Epithelial cell of prostate (primary cell): ENCODE measurements at regions not wholly inside any gene's neighbourhood (a gene's known extent, or its start where the extent isn't known, plus 50 kb on each side); places are given as distances from the start of the nearest gene placed in this dataset.
"Not testable (repeated sequence)": the region's sequence is repeated elsewhere in the genome, so short reads cannot be mapped to it uniquely, and the experiment has no call there.

Experiments
- DNase-seq: peaks from one replicate; pipeline ENCODE4 v3.0.0-alpha.2; 2011; ENCODE audit warnings: low read depth, low spot score
- H3K27ac ChIP-seq: fragments of 450-650 bp; 2 replicates; pipeline ENCODE4 v1.5.1; 2017; ENCODE audit warnings: mild to moderate bottlenecking

DNA sequence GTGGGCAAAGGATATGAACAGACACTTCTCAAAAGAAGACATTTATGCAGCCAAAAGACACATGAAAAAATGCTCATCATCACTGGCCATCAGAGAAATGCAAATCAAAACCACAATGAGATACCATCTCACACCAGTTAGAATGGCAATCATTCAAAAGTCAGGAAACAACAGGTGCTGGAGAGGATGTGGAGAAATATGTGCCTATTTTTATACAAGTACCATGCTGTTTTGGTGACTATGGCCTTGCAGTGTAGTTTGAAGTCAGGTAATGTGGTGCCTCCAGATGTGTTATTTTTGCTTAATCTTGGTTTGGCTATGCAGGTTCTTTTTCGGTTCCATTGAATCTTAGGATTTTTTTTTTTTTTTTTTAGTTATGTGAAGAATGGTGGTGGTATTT lies 387.7 kb upstream of the ST8SIA4 start:
- H3K27ac ChIP-seq, DNase-seq: not testable (repeated sequence)

DNA sequence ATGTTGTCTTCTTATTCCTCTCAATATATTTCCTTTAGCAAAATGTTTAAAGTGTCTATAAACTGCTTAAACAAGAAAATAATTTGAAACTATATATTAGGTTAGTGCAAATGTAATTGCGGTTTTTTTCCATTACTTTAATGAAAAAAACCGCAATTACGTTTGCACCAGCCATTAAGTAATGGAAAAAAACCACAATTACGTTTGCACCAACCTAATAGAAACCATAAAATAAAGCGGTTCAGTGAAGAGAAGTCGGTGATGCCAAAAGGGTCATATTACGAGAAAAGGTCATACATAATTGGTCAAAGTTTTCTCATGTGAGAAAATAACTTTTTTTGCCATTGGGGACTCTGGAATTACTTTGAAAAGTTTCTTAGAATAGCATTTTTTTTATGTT lies 385.6 kb upstream of the ST8SIA4 start:
- no peak for DNase-seq

DNA sequence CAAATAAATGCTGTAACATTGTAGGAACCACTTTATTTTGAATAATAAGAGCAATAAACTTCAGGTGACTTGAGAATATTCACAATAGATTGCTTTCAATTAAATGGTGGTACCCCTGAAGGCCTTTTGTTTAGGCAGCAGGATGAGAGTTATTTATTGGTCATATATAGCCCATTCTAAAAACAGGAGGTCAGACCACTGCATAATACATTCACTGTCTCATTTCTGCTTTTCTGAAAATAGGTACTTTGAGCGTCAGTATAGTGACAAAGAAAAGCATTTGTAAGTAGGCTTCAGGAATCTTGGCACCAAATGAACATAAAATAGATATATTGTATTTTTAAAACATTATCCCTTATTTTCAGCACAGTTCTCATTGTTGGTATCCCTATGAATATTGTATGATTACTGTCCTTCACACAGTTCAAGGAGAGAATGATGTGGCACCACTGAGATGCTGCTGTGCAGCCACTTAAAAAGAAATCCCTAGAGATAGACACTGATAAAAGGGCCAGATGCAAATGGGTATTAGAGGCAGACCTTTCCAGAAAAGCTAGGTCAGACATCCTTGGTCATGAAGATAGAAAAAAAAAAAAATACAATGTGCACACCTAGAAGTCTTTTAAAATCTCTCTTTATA lies 381.8 kb upstream of the ST8SIA4 start:
- H3K27ac ChIP-seq, result no peak overlapping the region
- no peak for DNase-seq

More for the DNA sequence above, 385.6 kb upstream of the ST8SIA4 start:
- no peak overlapping the region for H3K27ac ChIP-seq

DNA sequence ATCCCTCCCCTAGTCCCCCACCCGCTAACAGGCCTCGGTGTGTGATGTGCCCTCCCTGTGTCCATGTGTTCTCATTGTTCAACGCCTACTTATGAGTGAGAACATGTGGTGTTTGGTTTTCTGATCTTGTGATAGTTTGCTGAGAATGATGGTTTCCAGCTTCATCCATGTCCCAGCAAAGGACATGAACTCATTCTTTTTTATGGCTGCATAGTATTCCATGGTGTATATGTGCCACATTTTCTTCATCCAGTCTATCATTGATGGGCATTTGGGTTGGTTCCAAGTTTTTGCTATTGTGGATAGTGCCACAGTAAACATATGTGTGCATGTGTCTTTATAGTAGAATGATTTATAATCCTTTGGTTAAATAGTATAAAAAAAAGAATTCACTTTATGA lies 380.9 kb upstream of the ST8SIA4 start:
- DNase-seq, H3K27ac ChIP-seq: not testable (repeated sequence)

DNA sequence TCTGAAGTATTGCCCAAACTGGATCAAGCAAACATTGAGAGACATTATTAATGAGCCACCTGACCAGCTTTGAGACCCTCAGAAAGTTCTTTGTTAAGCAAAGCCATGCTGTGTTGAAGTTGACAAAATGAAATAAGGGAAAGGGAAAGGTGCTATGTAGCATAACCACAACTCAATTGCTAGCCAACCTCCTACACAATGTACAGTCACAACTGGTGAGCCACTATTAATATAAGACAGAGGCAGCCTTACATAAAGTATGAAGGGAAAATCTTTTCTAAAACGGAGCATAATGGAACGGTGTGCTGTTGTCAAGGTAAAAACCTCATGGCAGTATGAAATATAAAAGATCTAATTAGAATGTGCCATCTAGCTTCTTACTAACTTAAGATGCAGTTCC lies 375.8 kb upstream of the ST8SIA4 start:
- H3K27ac ChIP-seq, result no peak overlapping the region
- no peak for DNase-seq

DNA sequence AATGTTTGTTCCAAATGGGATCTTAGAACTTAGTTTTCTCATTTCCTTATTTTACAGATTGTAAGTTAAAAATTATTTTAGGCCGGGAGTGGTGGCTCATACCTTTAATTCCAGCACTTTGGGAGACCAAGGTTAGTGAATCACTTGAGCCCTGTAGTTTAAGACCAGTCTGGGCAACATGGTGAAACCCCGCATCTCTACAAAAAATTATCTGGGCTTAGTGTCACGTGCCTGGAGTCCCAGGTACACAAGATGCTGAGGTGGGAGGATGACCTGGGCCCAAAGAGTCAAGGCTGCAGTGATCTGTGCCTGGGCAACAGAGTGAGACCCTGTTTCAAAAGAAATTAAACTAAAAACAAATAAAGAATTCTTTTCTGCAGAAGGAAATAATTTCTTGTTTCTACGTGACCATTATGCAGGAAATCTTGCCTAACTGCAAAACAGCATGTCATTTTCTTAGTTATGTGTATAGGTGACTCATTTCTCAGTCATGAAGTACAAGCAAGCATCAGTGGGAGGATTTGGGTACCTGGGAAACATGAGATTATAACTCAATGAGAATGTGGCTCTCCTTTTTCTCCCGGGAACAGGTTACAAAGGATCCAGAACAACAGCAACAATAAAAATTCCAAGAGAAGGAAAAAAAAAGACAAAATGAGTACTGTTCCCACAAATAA lies 375.1 kb upstream of the ST8SIA4 start:
- DNase-seq, result peak; percentile 46
- no peak overlapping the region for H3K27ac ChIP-seq

DNA sequence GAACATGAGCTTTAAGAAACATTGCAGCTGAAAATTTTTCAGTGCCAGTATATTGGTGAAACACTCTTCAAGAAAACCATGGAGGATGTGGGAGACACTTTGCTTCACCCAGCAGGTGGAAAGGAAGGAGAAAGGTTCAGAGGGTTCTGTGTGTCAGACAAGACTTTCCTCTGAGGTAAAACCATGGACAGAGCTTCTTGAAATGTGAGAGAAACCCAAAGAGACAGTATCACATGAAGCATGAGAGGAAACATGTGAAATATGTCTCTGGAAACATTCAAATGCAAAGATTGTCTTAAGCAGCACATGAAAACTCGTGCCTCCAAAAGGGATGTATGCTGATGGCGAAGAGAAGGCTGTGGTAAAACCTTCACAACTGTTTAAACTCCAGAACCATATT lies 368.9 kb upstream of the ST8SIA4 start:
- DNase-seq, result no peak
- H3K27ac ChIP-seq, result no peak overlapping the region

DNA sequence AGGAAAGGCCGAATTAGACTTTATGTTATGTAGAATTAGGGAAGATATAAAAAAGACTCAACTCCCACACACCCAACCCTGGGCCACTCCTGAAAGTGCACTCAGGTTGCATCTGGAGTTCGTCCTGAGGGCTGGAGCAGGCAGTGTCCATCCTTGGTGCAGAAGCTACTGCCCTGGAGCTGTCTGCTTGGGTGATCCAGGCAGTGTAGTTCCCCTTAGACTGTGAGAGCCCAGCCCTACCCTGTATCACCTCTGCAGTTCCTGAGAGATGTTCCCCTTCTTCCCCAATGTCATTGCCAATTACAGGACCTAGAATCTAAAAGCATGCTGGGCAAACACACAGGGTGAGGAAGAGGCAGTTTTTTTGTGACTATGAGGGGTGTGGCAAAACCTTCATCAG lies 368.3 kb upstream of the ST8SIA4 start:
- no peak for DNase-seq
- no peak overlapping the region for H3K27ac ChIP-seq

DNA sequence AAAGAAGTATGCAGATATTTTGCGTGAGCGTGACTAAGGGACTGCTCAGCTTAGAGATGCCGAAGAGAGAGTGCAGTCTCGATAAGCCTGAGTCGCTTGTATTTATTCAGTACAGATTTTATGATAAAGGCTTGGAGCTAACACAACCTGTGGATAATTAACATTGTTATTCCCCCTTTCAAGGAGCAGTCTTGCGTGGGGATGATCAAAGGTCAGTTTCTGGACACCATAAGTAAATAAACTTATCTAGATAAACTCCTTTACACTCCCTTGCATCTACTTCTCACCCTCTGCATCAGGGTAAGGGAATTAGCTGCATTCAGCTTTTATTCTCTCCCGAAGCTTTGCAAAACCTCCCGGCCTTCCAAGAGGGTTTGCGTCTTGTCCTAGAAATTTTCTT lies 357.8 kb upstream of the ST8SIA4 start:
- DNase-seq, result no peak
- no peak overlapping the region for H3K27ac ChIP-seq

DNA sequence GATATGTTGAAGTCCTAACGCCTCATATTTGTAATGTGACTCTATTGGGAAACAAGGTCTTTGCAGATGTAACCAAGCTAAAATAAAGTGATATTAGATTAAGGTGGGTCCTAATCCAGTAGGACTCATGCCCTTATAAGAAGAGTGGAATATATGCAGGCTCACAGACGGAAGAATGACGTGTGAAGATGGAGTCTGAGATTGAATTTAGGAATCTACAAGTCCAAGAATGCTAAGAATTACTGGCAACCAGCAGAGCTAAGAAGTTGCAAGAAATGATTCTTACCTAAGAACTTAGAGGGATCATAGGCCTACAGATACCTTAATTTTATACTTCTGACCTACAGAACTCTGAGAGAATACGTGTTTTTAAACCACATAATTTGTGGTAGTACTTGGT lies 350.0 kb upstream of the ST8SIA4 start:
- DNase-seq, result no peak
- H3K27ac ChIP-seq, result no peak overlapping the region

DNA sequence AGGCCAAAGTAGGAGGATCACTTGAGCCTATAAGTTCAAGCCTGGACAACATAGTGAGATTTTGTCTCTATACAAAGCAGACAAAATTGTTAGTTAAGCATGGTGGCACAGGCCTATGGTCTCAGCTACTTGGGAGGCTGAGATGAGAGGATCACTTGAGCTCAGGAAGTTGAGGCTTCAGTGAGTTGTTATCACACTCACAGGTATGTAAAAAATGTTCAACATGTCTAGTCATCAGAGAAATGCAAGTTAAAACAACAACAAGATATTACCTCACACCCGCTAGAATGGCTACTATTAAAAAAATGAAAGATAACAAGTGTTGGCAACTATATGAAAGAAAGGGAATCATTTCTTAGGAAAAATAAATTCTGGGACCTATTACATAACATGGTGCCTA lies 341.5 kb upstream of the ST8SIA4 start:
- DNase-seq, result no peak
- H3K27ac ChIP-seq, result no peak overlapping the region

DNA sequence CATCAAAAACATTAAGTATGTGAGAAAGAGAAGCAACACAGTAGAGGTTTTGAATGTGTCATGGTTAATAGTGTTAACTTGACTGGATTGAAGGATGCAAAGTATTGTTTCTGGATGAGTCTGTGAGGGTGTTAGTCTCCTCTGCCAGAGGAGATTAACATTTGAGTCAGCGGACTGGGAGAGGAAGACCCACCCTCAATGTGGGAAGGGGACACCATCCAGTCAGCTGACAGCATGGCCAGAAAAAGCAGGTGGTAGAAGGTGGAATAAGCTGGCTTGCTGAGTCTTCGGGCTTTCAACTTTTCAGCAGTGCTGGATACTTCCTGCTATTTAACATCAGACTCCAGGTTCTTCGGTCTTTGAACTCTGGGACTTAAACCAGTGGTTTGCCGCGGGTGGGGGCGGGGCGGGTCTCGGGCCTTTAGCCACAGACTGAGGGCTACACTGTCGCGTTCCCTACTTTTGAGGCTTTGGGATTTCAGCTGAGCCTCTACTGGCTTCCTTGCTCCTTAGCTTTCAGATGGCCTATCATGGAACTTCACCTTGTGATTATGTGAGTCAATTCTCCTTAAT lies 309.9 kb upstream of the ST8SIA4 start:
- DNase-seq, result no peak
- no peak overlapping the region for H3K27ac ChIP-seq

DNA sequence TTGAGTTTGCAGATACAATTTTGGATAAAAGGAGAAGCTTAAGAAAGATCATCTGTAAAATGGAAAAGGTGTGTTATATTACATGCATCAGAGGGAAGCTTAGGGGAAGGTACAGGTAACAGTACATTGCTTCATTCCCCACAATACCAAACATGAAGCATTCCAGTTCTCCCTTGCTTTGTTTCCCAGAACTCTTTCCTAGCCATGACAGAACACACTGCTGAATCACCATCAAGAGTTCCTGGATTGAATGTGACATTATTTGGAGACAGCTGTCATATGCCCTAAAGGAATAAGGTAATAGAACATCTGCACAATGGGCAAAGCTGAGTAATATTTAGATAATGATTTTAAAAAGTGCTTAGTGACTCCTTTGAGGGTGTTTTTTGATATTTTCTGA lies 303.5 kb upstream of the ST8SIA4 start:
- no peak overlapping the region for H3K27ac ChIP-seq
- no peak for DNase-seq

DNA sequence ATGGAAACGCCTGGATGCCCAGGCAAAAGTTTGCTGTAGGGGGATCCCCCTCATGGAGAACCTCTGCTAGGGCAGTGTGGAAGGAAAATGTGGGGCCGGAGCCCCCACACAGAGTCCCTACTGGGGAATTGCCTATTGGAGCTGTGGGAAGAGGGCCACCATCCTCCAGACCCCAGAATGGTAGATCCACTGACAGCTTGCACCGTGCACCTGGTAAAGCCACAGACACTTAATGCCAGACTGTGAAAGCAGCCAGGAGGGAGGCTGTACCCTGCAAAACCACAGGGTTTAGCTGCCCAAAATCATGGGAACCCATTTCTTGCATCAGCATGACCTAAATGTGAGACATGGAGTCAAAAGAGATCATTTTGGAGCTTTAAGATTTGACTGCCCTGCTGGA lies 302.0 kb upstream of the ST8SIA4 start:
- DNase-seq, H3K27ac ChIP-seq: not testable (repeated sequence)

DNA sequence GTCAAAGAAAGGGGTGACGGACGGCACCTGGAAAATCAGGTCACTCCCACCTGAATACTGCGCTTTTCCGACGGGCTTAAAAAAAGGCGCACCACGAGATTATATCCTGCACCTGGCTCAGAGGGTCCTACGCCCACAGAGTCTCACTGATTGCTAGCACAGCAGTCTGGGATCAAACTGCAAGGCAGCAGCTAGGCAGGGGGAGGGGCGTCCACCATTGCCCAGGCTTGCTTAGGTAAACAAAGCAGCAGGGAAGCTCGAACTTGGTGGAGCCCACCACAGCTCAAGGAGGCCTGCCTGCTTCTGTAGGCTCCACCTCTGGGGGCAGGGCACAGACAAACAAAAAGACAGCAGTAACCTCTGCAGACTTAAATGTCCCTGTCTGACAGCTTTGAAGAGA lies 277.3 kb upstream of the ST8SIA4 start:
- not testable (repeated sequence) for DNase-seq, H3K27ac ChIP-seq

DNA sequence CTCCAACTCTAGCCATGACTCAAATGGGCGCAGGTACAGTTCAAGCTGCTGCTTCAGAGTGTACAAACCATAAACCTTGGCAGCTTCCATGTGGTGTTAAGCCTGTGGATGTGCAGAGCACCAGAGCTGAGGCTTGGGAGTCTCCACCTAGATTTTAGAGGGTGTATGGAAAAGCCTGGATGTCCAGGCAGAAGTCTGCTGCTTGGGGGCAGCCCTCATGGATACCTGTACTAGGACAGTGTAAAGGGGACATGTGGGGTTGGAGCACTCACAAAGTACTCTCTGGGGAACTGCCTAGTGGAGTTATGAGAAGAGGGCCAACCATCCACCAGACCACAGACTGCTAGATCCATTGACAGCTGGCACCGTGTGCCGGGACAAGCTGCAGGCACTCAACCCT lies 273.5 kb upstream of the ST8SIA4 start:
- H3K27ac ChIP-seq, result no peak overlapping the region
- DNase-seq, result no peak

DNA sequence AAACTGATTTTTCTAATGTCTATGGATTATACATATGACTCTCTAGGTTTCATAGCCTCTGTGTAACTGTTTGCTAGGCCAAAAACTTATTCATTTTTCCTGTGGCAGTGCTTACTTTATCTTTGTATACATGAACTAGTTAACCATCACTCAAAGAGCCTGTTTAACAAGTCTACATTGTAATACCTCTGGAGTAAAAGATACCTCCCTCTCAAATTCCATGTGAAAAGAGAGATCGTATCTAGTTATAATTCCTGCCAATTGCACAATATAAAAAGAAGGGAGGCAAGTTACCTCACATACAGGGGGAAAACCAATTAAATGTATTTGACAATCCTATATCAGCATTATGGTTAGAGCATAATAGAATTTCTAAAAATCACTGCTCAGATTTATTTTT lies 271.9 kb upstream of the ST8SIA4 start:
- H3K27ac ChIP-seq, result no peak overlapping the region

DNA sequence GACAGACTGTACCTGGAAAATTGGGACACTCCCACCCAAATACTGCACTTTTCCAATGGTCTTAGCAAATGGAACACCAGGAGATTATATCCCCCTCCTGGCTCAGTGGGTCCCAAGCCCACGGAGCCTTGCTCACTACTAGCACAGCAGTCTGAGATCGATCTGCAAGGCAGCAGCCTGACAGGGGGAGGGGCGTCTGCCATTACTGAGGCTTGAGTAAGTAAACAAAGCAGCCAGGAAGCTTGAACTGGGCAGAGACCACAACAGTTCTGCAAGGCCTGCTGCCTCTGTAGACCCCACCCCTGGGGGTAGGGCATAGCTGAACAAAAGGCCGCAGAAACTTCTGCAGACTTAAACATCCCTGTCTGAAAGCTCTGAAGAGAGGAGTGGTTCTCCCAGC lies 260.0 kb upstream of the ST8SIA4 start:
- no peak for DNase-seq
- H3K27ac ChIP-seq, result no peak overlapping the region

More for the DNA sequence above, 271.9 kb upstream of the ST8SIA4 start:
- no peak for DNase-seq

DNA sequence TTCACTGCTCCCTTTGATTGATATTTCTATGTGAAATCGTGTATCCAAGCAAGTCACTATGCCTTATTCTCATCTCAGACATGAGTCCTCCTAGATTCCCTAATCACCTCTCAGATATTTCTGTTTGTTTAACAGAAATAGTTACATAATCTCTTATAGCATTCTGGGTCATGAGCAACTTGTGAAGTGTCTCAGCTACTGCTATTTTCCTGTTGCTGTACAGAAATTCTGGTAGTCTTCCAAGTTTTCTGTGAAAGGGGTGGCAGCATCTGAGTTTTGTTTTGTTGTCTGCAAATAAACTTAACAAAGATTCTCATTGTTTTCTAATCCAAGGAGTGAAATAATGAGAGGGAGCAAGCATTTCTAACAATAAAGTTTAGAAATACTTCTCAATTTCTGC lies 256.9 kb upstream of the ST8SIA4 start:
- DNase-seq, result no peak

DNA sequence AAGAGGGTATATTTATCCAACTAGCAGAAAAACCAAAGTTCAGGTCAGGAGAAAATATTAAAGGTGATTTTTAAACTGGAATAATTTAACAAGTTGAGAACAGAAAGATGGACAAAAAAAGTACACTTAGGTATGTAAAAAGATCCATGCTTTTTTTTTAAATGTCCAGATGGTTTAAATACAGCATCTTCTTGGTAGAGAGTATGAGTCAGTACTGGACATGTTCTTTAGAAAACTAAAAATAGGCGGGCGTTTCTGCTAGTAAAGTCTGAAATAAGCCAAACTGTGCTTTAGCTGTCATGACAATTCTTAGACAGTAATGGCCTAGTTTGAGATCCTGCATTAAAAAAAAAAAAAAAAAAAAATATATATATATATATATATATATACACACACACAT lies 255.9 kb upstream of the ST8SIA4 start:
- no peak overlapping the region for H3K27ac ChIP-seq
- DNase-seq, result no peak

More for the DNA sequence above, 256.9 kb upstream of the ST8SIA4 start:
- no peak overlapping the region for H3K27ac ChIP-seq

DNA sequence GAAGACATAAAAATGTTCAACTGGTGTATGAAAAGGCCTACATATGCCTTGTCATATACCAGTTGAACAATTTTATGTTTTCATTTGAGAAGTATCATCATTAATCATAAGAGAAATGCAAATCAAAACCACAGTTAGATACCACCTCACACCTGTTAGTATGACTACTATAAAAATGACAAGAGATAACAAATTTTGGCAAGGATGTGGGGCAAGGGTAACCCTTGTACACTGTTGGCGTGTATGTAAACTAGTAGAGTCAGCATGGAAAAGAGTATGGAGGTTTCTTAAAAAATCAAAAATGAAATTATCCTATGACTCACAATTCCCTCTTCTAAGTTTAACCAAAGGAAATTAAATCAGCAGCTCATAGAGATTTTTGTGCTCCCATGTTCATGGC lies 250.4 kb upstream of the ST8SIA4 start:
- H3K27ac ChIP-seq, result no peak overlapping the region
- no peak for DNase-seq

DNA sequence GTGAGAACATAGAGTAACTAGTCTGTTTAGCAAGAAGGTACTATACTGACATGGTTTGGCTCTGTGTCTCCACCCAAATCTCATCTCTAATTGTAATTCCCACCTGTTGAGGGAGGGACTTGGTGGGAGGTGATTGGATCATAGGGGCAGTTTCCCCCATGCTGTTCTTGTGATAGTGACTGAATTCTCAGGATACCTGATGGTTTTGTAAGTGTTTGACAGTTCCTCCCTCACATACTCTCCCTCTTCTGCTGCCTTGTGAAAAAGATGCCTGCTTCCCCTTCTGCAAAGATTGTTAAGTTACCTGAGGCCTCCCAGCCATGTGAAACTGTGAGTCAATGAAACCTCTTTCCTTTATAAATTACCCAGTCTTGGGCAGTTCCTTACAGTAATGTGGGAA lies 240.4 kb upstream of the ST8SIA4 start:
- no peak for DNase-seq
- H3K27ac ChIP-seq, result no peak overlapping the region
